GM12892 (cell line): ENCODE measurements at regions not wholly inside any gene's neighbourhood (a gene's known extent, or its start where the extent isn't known, plus 50 kb on each side); places are given as distances from the start of the nearest gene placed in this dataset.

Source experiments
- POLR2A ChIP-seq: IDR thresholded peaks from 2 replicates; pipeline ENCODE4 v1.6.1; 2011; ENCODE audit warnings: low read depth, low read length, control low read depth
- POLR2AphosphoS5 ChIP-seq: IDR thresholded peaks from 2 replicates; pipeline ENCODE4 v1.6.1; 2011; ENCODE audit warnings: low read depth, low read length, control low read depth
- TAF1 ChIP-seq: IDR thresholded peaks from 2 replicates; pipeline ENCODE4 v1.6.1; 2011; ENCODE audit warnings: low read depth, mild to moderate bottlenecking, control low read depth, low read length, borderline replicate concordance

GRCh38 chr3:118137778-118138177 is 896.9 kb downstream of the IGSF11 start:
- no peak for TF ChIP-seq POLR2A
- no peak for TF ChIP-seq POLR2AphosphoS5
- TF ChIP-seq TAF1 = no peak
